Choroid plexus epithelial cell (primary cell): ENCODE measurements at regions not wholly inside any gene's neighbourhood (a gene's known extent, or its start where the extent isn't known, plus 50 kb on each side); places are given as distances from the start of the nearest gene placed in this dataset.

Experiments
- DNase-seq: peaks from one replicate; pipeline ENCODE4 v3.0.0-alpha.2; 2010; ENCODE audit warnings: low read depth
- H3K4me3 ChIP-seq: 2 replicates; pipeline ENCODE4 v1.5.1; 2011; ENCODE audit warnings: low read depth, mild to moderate bottlenecking, control low read depth, low read length, moderate library complexity
- TF ChIP-seq, protein P1 (sequence below): conservative IDR thresholded peaks from 2 replicates; pipeline ENCODE4 v1.5.1; 2011; ENCODE audit warnings: low read depth, mild to moderate bottlenecking, control low read depth, inconsistent platforms, low read length, moderate library complexity

DNA sequence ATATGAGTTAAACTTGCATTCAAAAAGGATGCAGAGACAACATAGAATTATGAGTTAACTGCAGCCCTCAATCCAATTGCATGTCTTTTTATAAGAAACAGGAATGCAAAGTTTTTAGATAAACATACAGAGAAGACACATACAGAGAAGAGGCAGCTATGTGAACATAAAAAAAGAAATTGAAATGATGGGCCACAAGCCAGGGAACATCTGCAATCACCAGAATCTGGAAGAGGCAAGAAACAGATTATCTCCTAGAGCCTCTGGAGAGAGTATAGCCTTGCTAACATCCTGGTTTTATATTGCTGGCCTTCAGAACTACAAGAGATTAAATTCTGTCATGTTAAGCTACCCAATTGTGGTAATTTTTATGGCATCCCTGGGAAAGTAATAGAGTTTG, 257.2 kb upstream of the EYS start:
- no peak overlapping the region for H3K4me3 ChIP-seq
- TF ChIP-seq, protein P1, sequence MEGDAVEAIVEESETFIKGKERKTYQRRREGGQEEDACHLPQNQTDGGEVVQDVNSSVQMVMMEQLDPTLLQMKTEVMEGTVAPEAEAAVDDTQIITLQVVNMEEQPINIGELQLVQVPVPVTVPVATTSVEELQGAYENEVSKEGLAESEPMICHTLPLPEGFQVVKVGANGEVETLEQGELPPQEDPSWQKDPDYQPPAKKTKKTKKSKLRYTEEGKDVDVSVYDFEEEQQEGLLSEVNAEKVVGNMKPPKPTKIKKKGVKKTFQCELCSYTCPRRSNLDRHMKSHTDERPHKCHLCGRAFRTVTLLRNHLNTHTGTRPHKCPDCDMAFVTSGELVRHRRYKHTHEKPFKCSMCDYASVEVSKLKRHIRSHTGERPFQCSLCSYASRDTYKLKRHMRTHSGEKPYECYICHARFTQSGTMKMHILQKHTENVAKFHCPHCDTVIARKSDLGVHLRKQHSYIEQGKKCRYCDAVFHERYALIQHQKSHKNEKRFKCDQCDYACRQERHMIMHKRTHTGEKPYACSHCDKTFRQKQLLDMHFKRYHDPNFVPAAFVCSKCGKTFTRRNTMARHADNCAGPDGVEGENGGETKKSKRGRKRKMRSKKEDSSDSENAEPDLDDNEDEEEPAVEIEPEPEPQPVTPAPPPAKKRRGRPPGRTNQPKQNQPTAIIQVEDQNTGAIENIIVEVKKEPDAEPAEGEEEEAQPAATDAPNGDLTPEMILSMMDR = no peak
- DNase-seq = no peak

DNA sequence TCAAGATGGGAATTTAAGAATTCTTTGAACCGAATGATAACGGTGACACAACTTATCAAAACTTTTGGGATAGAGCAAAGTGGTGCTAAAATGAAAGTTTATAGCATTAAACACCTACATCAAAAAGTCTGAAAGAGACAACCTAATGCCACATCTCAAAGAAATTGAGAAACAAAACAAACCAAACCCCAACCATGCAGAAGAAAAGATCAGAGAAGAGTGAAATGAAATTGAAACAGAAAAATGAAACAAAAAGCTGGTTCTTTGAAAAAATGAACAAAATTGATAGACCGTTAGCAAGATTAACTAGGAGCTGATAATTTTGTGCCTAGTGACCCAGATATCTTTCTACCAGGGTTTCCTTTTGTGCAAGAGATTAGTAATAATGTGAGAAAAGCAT, 248.0 kb upstream of the EYS start:
- TF ChIP-seq, protein P1 = no peak
- no peak overlapping the region for H3K4me3 ChIP-seq
- DNase-seq = no peak

DNA sequence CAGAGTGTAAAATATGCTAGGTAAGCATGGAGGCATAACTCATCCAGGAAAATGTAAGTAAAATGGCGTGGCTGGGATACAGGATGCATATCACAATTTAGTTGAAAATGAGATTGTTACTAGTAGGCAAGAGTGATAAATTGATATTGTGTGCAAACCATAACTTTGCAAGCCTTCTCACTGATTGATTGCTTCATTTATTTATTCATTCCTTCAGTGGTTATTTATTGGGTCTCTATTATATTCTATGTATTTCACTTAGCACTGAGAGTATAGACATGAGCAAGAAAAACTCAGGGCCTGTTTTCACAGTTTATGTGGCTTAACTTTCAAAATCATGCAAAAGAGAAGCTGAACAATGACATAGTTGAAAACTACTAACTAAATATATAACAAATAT, 241.0 kb upstream of the EYS start:
- TF ChIP-seq, protein P1 = no peak
- H3K4me3 ChIP-seq = no peak overlapping the region
- no peak for DNase-seq

DNA sequence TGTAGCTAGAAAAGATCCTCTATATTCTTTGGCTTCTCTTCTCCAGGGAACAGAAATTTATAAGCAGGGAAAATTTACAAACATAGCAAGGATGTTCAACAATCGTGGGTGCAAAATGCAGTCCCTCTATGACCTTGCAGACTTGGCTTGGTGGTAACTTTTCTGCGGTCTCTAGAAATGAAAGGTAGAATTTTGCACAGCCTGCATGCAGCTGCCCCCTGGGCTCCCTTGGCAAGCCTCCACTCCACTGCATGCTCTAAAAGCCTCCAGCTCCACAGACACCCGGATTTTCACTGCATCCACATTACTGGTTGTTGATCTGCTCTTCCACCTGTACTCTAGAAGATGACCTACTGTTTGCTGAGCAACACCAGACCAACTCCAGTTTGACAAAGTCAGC, 236.5 kb upstream of the EYS start:
- no peak overlapping the region for H3K4me3 ChIP-seq
- no peak for DNase-seq
- TF ChIP-seq, protein P1 = no peak

DNA sequence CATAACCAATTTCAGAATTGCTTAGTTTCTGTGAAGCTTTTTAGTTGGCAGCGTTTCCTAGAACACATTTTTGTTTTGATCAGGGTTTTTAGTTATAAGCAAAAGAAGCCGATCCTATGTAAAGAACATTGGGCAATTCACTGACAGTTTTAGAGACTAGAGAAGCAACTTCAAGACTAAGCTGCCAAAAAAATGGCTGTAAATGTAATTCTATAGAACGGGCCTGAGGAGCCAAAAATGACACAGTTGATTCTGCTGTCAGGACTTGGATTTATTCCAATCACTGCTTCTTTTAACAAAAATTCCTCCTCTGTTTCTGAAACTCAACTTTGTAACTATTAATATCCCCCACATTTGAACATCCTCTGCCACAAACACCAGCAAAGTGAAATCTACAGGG, 236.0 kb upstream of the EYS start:
- TF ChIP-seq, protein P1 = no peak
- H3K4me3 ChIP-seq = no peak overlapping the region

DNA sequence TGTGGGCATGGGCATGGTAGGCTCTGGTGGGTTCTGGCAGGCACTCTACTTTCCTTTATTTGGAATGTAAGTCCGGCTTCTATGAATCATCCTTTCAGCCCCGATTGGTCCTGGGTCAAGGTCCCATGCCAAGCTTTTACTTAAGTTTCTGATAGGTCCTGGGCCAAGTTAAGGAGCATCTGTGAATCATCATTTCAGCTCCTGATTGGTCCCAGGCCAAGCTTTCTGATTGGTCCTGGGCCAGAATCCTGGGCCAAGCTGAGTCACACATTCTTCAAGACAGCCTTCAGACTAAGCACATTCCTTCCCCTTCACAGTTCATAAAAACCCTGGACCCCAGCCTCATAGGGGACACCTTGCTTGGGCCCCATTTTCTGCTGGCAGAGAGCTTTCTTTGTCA, 231.0 kb upstream of the EYS start:
- no peak for DNase-seq
- TF ChIP-seq, protein P1 = no peak
- no peak overlapping the region for H3K4me3 ChIP-seq

More for the DNA sequence above, 236.0 kb upstream of the EYS start:
- no peak for DNase-seq

DNA sequence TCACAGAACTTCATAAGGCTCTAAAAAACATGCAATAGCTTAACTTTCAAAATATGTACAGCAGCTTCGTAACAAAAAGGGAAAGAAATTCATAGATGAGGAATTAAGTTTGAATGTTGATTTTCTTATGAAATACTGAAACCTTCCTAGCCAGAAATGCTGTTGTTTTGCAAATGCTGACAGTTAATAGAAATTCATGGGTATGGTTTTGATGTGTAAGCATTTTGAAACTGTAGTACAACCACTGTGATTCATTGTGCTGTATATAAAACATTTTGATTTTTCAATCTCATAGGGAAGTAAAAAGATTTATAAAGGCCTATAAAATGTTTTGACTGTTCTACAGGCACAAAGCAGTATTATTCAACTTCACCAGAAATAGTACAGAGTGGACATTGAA, 228.4 kb upstream of the EYS start:
- TF ChIP-seq, protein P1 = no peak
- no peak for DNase-seq
- H3K4me3 ChIP-seq = no peak overlapping the region
